ENCODE measurements at regions not wholly inside any gene's neighbourhood (a gene's known extent, or its start where the extent isn't known, plus 50 kb on each side); places are given as distances from the start of the nearest gene placed in this dataset.

GRCh38 chr1:2934156-2934540 lies 87.1 kb upstream of the ACTRT2 start:
- DNase-seq (ENCODE audit: low spot score), result no peak

GRCh38 chr1:2934642-2935081 lies 86.6 kb upstream of the ACTRT2 start:
- no peak for DNase-seq (ENCODE audit: low spot score)

- DNase-seq (ENCODE audit: low spot score), result no peak
These were observed 86.1 kb upstream of the ACTRT2 start for GRCh38 chr1:2935184-2935583.

- DNase-seq (ENCODE audit: low spot score), result no peak
These were observed 85.4 kb upstream of the ACTRT2 start for GRCh38 chr1:2935751-2936390.

- no peak for DNase-seq (ENCODE audit: low spot score)
These were observed 84.4 kb upstream of the ACTRT2 start for GRCh38 chr1:2936559-2937515.

GRCh38 chr1:2937805-2938204 lies 83.5 kb upstream of the ACTRT2 start:
- DNase-seq (ENCODE audit: low spot score), result no peak

GRCh38 chr1:2939041-2939552 lies 82.2 kb upstream of the ACTRT2 start:
- no peak for DNase-seq (ENCODE audit: low spot score)

- DNase-seq (ENCODE audit: low spot score), result no peak
These were observed 81.1 kb upstream of the ACTRT2 start for GRCh38 chr1:2940178-2940577.

- DNase-seq (ENCODE audit: low spot score), result no peak
These were observed 80.2 kb upstream of the ACTRT2 start for GRCh38 chr1:2941040-2941439.

GRCh38 chr1:2941907-2942306 lies 79.4 kb upstream of the ACTRT2 start:
- DNase-seq (ENCODE audit: low spot score), result no peak

- DNase-seq (ENCODE audit: low spot score), result no peak
These were observed 78.9 kb upstream of the ACTRT2 start for GRCh38 chr1:2942410-2942809.

- no peak for DNase-seq (ENCODE audit: low spot score)
These were observed 77.5 kb upstream of the ACTRT2 start for GRCh38 chr1:2943686-2944260.

- DNase-seq (ENCODE audit: low spot score), result no peak
These were observed 76.6 kb upstream of the ACTRT2 start for GRCh38 chr1:2944705-2945104.

GRCh38 chr1:2945821-2946231 lies 75.4 kb upstream of the ACTRT2 start:
- DNase-seq (ENCODE audit: low spot score), result no peak

GRCh38 chr1:2946291-2946690 lies 75.0 kb upstream of the ACTRT2 start:
- no peak for DNase-seq (ENCODE audit: low spot score)

GRCh38 chr1:2946999-2947690 lies 74.1 kb upstream of the ACTRT2 start:
- no peak for DNase-seq (ENCODE audit: low spot score)

- DNase-seq (ENCODE audit: low spot score), result no peak
These were observed 73.1 kb upstream of the ACTRT2 start for GRCh38 chr1:2948001-2948750.

- no peak for DNase-seq (ENCODE audit: low spot score)
These were observed 72.3 kb upstream of the ACTRT2 start for GRCh38 chr1:2948751-2949680.

GRCh38 chr1:2949966-2950925 lies 71.0 kb upstream of the ACTRT2 start:
- DNase-seq (ENCODE audit: low spot score), result no peak
